Cardiac muscle cell (in vitro differentiated cells and primary cell): ENCODE measurements at regions not wholly inside any gene's neighbourhood (a gene's known extent, or its start where the extent isn't known, plus 50 kb on each side); places are given as distances from the start of the nearest gene placed in this dataset.

ENCODE experiments used
- DNase-seq, 2 donors: peaks; one replicate each; pipeline versions ENCODE4 v3.0.0 to v3.0.0-alpha.2; 2010 to 2017; ENCODE audit warnings: low read depth in 1 of 2, low spot score in 1 of 2
- H3K27ac ChIP-seq: fragments of 200-600 bp; sonication (generic); 2 replicates; pipeline ENCODE4 v1.5.1; 2016
- H3K27me3 ChIP-seq: fragments of 200-600 bp; sonication (generic); 2 replicates; pipeline ENCODE4 v1.6.0; 2016; ENCODE audit warnings: control low read depth
- H3K36me3 ChIP-seq: fragments of 200-600 bp; sonication (generic); 2 replicates; pipeline ENCODE4 v1.5.1; 2016; ENCODE audit warnings: control low read depth
- H3K4me1 ChIP-seq: fragments of 200-600 bp; sonication (generic); 2 replicates; pipeline ENCODE4 v1.8.1; 2017; ENCODE audit warnings: low read depth, mild to moderate bottlenecking, mixed run types
- H3K4me3 ChIP-seq: fragments of 200-600 bp; sonication (generic); 2 replicates; pipeline ENCODE4 v1.5.1; 2016; ENCODE audit warnings: mild to moderate bottlenecking
- H3K9me3 ChIP-seq: fragments of 200-600 bp; sonication (generic); 2 replicates; pipeline ENCODE4 v1.5.1; 2017; ENCODE audit warnings: low read depth, mild to moderate bottlenecking, control low read depth
- CTCF ChIP-seq: IDR thresholded peaks from 2 replicates; pipeline ENCODE4 v1.5.1; 2012; ENCODE audit warnings: low read depth, mild to moderate bottlenecking, low read length

DNA sequence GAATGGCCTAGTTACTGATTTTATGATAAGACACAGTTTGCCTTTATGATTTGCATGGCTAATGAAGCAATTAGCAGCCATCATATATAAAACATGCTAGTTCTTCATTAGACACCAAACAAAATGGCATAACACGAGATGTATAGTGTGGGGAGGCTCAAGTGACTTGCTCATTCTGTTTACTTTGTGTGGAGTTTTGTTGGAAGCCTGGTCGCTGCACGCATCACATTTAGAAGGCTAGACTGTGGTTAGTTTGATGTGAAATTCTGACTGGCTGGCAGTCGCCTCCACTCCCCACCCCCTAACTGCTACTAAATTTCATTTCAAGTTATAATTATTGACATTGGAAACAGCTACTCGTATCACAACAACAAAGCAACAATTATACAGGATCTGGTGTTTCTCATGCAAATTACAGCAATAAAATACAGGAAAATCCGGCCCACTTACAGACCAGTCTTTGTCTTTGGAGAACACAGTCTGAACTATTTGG is 356.1 kb downstream of the LMO4 start:
- H3K9me3 ChIP-seq = no peaks in the 10 kb centered on the region
- no peak overlapping the region for H3K27ac ChIP-seq
- H3K4me1 ChIP-seq = peaks cover 28% of the 10 kb centered on the region
- H3K36me3 ChIP-seq = no peaks in the 10 kb centered on the region
- DNase-seq = peak in 1 of 2 donors; percentile 66
- TF ChIP-seq CTCF = no peak
- no peaks in the 10 kb centered on the region for H3K27me3 ChIP-seq
- H3K4me3 ChIP-seq = no peak overlapping the region

DNA sequence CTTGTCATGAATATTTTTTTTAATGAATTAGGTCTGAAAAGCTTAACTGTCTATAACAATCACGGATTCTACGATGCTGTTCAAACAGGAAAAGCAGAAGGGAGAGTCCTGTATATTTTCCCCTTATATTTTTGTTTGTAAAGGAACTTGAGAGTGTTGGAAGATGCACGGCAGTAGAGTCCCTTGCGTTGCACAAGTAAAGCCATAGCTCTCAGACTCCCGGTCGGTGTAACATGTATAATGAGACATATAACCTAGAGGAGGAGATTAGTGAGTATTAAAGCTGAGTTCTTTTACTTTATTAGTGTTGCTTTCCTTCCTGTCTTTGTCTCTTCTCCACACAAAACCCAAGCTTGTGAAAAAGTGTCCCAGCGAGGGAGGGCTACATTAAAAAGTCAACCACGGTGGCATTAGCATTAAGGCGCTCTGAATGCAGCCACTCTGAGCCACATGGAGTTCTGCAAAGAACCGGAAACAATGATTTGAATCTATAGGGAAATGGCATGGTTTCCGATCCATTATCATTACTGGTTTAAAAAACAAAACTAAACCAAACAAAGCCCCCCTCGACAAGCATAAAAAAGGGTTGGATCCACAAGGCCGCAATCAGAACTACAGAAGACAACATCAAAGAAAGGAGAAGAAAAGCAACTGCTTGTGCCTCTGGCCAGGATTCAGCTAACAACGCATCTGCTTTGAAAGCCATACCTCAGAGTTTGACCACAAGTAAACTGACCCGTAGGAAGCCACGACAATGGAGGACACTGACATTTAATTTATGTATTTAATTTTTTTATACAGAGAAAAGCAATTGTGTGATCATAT is 356.8 kb downstream of the LMO4 start:
- H3K4me3 ChIP-seq = no peak overlapping the region
- H3K36me3 ChIP-seq = no peaks in the 10 kb centered on the region
- peak in 1 of 2 donors; percentile 33 for DNase-seq
- no peaks in the 10 kb centered on the region for H3K9me3 ChIP-seq
- TF ChIP-seq CTCF = no peak
- H3K4me1 ChIP-seq = peaks cover 28% of the 10 kb centered on the region
- H3K27me3 ChIP-seq = no peaks in the 10 kb centered on the region
- H3K27ac ChIP-seq = no peak overlapping the region

DNA sequence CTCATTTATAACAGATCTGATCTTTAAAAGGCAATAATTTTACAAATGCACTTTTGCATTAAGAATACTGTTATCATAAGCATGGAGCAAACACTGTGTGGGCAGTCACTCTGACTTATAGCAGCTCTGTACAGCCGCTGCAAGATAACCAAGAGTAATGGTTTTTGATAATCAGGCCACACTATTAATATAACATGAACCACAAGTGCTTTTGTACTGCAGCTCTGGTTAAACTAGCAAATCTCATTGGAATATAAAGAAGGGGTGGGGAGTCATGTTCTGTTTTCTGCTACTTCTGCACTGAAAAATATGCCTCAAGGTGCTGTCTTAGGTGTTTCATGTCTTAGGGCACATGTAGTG is 357.4 kb downstream of the LMO4 start:
- H3K4me3 ChIP-seq = no peak overlapping the region
- TF ChIP-seq CTCF = no peak
- H3K27ac ChIP-seq = no peak overlapping the region
- H3K36me3 ChIP-seq = no peaks in the 10 kb centered on the region
- H3K9me3 ChIP-seq = no peaks in the 10 kb centered on the region
- H3K27me3 ChIP-seq = no peaks in the 10 kb centered on the region
- peaks cover 28% of the 10 kb centered on the region for H3K4me1 ChIP-seq
- DNase-seq = no peak

GRCh38 chr1:87686671-87687070 is 358.0 kb downstream of the LMO4 start:
- Histone ChIP-seq H3K4me1 (peaks cover 28% of the 10 kb centered on the region), H3K9me3 (no peaks in the 10 kb centered on the region), H3K27me3 (no peaks in the 10 kb centered on the region), H3K4me3 (no peak overlapping the region), H3K27ac (no peak overlapping the region), H3K36me3 (no peaks in the 10 kb centered on the region)
- TF ChIP-seq CTCF = no peak
- no peak for DNase-seq

DNA sequence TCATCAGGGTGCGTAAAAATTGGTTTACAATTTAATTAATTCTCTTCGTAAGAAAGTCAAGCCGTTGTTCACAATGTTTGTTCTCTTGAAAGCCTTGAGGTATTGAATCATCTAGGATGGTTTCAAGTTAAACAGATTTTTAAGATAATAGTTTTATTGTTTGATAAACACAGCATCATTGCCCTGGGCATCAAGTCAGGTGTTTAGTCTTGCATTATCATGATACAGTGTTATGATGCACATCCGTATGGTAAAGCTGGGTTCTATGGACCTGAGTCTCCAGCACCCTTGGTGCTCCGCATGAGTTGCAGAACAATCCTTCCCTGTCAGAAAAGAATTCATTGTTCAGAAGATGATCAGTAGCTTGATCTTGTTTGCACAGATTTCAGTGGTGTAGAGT is 359.5 kb downstream of the LMO4 start:
- Histone ChIP-seq H3K27ac (no peak overlapping the region), H3K36me3 (no peaks in the 10 kb centered on the region), H3K27me3 (no peaks in the 10 kb centered on the region), H3K4me3 (no peak overlapping the region), H3K4me1 (peaks cover 24% of the 10 kb centered on the region), H3K9me3 (no peaks in the 10 kb centered on the region)
- DNase-seq = no peak
- TF ChIP-seq CTCF = no peak
